Lower leg skin (tissue), 3 donors: ENCODE measurements at regions not wholly inside any gene's neighbourhood (a gene's known extent, or its start where the extent isn't known, plus 50 kb on each side); places are given as distances from the start of the nearest gene placed in this dataset.

Experiments used
- POLR2A ChIP-seq, 2 donors: fragments of 450-650 bp; IDR thresholded peaks; one replicate each; pipeline ENCODE4 v1.6.1; 2016 to 2017; ENCODE audit warnings: antibody characterized with exemption in 2 of 2, mild to moderate bottlenecking in 1 of 2, moderate library complexity in 1 of 2
- TF ChIP-seq, protein P1 (sequence below), 3 donors: fragments of 450-650 bp; IDR thresholded peaks; one replicate each; pipeline ENCODE4 v1.5.1; 2016; ENCODE audit warnings: antibody characterized with exemption in 3 of 3, mild to moderate bottlenecking in 3 of 3, moderate library complexity in 2 of 3

DNA sequence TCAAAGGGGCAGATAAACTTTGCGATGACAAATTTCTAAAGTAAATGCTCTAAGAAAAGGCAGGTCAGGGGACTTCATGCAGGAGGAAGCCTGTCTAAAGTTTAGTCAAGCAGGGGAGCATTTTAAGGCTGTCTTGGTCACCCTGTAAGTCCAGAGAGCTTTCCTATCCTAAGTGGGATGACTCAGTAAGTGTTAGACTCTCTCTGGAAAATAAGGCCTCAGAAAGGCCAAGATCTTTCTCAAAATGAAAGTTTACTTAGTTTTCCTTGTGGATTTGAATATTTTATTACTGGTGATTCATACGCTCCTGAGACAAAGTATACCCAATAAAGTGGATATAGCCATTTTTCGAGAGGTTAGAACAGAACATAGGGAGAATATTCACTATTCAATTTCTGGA, 806.9 kb upstream of the CDH9 start:
- no peak for TF ChIP-seq POLR2A (IDR thresholded peaks at IDR 0.05)
- TF ChIP-seq, protein P1, sequence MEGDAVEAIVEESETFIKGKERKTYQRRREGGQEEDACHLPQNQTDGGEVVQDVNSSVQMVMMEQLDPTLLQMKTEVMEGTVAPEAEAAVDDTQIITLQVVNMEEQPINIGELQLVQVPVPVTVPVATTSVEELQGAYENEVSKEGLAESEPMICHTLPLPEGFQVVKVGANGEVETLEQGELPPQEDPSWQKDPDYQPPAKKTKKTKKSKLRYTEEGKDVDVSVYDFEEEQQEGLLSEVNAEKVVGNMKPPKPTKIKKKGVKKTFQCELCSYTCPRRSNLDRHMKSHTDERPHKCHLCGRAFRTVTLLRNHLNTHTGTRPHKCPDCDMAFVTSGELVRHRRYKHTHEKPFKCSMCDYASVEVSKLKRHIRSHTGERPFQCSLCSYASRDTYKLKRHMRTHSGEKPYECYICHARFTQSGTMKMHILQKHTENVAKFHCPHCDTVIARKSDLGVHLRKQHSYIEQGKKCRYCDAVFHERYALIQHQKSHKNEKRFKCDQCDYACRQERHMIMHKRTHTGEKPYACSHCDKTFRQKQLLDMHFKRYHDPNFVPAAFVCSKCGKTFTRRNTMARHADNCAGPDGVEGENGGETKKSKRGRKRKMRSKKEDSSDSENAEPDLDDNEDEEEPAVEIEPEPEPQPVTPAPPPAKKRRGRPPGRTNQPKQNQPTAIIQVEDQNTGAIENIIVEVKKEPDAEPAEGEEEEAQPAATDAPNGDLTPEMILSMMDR (IDR thresholded peaks at IDR 0.05): no peak
